Fibroblast of lung (primary cell): ENCODE measurements at regions not wholly inside any gene's neighbourhood (a gene's known extent, or its start where the extent isn't known, plus 50 kb on each side); places are given as distances from the start of the nearest gene placed in this dataset.

Experiments
- DNase-seq, 2 donors: peaks; one replicate each; pipeline versions ENCODE4 v3.0.0 to v3.0.0-alpha.2; 2010; ENCODE audit warnings: low read depth in 2 of 2
- H2AFZ ChIP-seq: 2 replicates; pipeline ENCODE4 v1.5.1; 2012; ENCODE audit warnings: low read length, control low read depth, inconsistent platforms
- H3K27ac ChIP-seq: 2 replicates; pipeline ENCODE4 v1.5.1; 2011; ENCODE audit warnings: low read length, control low read depth; ENCODE audit not compliant: insufficient read depth
- H3K27me3 ChIP-seq: 2 replicates; pipeline ENCODE4 v1.5.1; 2011; ENCODE audit warnings: mild to moderate bottlenecking, low read length; ENCODE audit not compliant: control insufficient read depth, insufficient read depth
- H3K36me3 ChIP-seq: 2 replicates; pipeline ENCODE4 v1.5.1; 2011; ENCODE audit warnings: low read length; ENCODE audit not compliant: control insufficient read depth, insufficient read depth
- H3K4me1 ChIP-seq: 2 replicates; pipeline ENCODE4 v1.5.1; 2011; ENCODE audit warnings: low read length; ENCODE audit not compliant: control insufficient read depth, insufficient read depth; ENCODE audit errors: extremely low read depth
- H3K4me2 ChIP-seq: 2 replicates; pipeline ENCODE4 v1.5.1; 2011; ENCODE audit warnings: low read length, control low read depth; ENCODE audit not compliant: insufficient read depth; ENCODE audit errors: extremely low read depth
- H3K4me3 ChIP-seq, 4 experiments: fragments of 200-600 bp in 1 of 4; sonication (generic) in 1 of 4; replicated peaks in 1 of 4; 2 replicates each; pipeline ENCODE4 v1.5.1; 2011 to 2016; ENCODE audit warnings: low read length in 4 of 4, low read depth in 3 of 4, mild to moderate bottlenecking in 3 of 4, control low read depth in 2 of 4, inconsistent platforms in 1 of 4, mixed read lengths in 1 of 4; ENCODE audit not compliant: insufficient read depth in 1 of 4; ENCODE audit errors: control extremely low read depth in 1 of 4
- H3K79me2 ChIP-seq: 2 replicates; pipeline ENCODE4 v1.5.1; 2012; ENCODE audit warnings: mild to moderate bottlenecking, low read length, inconsistent platforms; ENCODE audit not compliant: control insufficient read depth, insufficient read depth
- H3K9ac ChIP-seq: 2 replicates; pipeline ENCODE4 v1.5.1; 2011; ENCODE audit warnings: mild to moderate bottlenecking, low read length, control low read depth; ENCODE audit not compliant: insufficient read depth
- H3K9me3 ChIP-seq: 2 replicates; pipeline ENCODE4 v1.5.1; 2012; ENCODE audit warnings: low read depth, low read length; ENCODE audit not compliant: control insufficient read depth, insufficient read depth
- H4K20me1 ChIP-seq: 2 replicates; pipeline ENCODE4 v1.5.1; 2011; ENCODE audit warnings: low read length; ENCODE audit not compliant: control insufficient read depth, insufficient read depth; ENCODE audit errors: extremely low read depth
- EZH2 ChIP-seq: IDR thresholded peaks from 2 replicates; pipeline ENCODE4 v1.5.1; 2012; ENCODE audit warnings: low read length, control low read depth, mild to moderate bottlenecking; ENCODE audit errors: missing control alignments
- TF ChIP-seq, protein P1 (sequence below), 2 donors: IDR thresholded peaks in 1 of 2; conservative IDR thresholded peaks in 1 of 2; 1 replicate in 1 of 2; 2 replicates in 1 of 2; pipeline ENCODE4 v1.5.1; 2011 to 2012; ENCODE audit warnings: low read length in 2 of 2, control low read depth in 1 of 2, inconsistent platforms in 1 of 2, low read depth in 1 of 2, mild to moderate bottlenecking in 1 of 2

DNA sequence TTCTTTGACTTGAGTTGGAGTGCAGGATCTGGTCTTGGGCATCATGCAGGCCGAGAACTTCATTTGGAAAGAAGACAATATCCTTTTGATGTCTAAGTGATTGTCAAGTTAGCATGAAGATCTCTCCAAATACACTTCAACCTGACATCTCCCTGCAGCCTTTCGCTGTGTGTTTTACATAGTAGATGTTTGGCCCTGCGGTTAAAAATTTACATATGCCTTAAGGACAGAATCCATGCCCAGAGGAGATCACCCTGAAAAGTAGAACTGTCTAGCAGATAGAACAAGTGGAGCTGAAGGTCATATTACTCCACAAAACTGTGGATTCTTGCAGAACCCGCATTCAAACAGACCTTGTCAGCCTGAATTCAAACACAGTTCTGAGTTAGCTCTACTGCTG lies 409.9 kb downstream of the LPIN1 start:
- no peak overlapping the region for H3K4me2 ChIP-seq
- H3K27ac ChIP-seq = no peak overlapping the region
- H3K9me3 ChIP-seq = no peaks in the 10 kb centered on the region
- no peaks in the 10 kb centered on the region for H4K20me1 ChIP-seq
- H3K27me3 ChIP-seq = no peaks in the 10 kb centered on the region
- DNase-seq = no peak
- H3K4me3 ChIP-seq = no peak overlapping the region
- TF ChIP-seq, protein P1, sequence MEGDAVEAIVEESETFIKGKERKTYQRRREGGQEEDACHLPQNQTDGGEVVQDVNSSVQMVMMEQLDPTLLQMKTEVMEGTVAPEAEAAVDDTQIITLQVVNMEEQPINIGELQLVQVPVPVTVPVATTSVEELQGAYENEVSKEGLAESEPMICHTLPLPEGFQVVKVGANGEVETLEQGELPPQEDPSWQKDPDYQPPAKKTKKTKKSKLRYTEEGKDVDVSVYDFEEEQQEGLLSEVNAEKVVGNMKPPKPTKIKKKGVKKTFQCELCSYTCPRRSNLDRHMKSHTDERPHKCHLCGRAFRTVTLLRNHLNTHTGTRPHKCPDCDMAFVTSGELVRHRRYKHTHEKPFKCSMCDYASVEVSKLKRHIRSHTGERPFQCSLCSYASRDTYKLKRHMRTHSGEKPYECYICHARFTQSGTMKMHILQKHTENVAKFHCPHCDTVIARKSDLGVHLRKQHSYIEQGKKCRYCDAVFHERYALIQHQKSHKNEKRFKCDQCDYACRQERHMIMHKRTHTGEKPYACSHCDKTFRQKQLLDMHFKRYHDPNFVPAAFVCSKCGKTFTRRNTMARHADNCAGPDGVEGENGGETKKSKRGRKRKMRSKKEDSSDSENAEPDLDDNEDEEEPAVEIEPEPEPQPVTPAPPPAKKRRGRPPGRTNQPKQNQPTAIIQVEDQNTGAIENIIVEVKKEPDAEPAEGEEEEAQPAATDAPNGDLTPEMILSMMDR (conservative IDR thresholded peaks at IDR 0.05 in 1 of 2, IDR thresholded peaks at IDR 0.05 in 1 of 2; ENCODE audit: low read depth in 1 of 2, low read length in 2 of 2) = no peak
- TF ChIP-seq EZH2 = no peak
- no peak overlapping the region for H3K9ac ChIP-seq
- no peaks in the 10 kb centered on the region for H3K36me3 ChIP-seq
- H3K79me2 ChIP-seq = no peaks in the 10 kb centered on the region
- H2AFZ ChIP-seq = no peak overlapping the region
- H3K4me1 ChIP-seq = peaks cover 4% of the 10 kb centered on the region

DNA sequence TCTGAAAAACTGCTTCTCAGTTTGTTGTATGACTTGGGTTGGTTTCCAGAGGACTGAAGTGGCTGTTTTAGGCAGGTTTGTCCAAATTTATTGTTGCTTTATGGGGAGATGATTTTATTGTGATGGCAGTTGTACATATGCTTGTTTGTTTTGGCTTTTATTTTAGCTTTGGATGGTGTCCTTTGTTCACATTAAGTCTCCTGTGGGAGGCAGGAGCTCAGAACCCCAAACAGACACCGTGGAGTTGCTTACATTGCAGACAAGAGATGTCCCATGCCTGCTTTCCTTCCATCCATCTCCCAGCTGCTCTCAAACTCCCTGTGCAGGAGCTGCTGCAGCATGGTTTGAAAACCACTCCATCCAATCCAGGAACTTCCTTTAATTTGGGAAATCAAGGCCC lies 414.7 kb downstream of the LPIN1 start:
- H3K27ac ChIP-seq = no peak overlapping the region
- no peaks in the 10 kb centered on the region for H3K36me3 ChIP-seq
- H3K9ac ChIP-seq = no peak overlapping the region
- H3K27me3 ChIP-seq = no peaks in the 10 kb centered on the region
- no peak overlapping the region for H3K4me2 ChIP-seq
- no peak overlapping the region for H3K4me3 ChIP-seq
- H2AFZ ChIP-seq = no peak overlapping the region
- H3K79me2 ChIP-seq = no peaks in the 10 kb centered on the region
- TF ChIP-seq, protein P1 (conservative IDR thresholded peaks at IDR 0.05 in 1 of 2, IDR thresholded peaks at IDR 0.05 in 1 of 2; ENCODE audit: low read depth in 1 of 2, low read length in 2 of 2) = no peak
- TF ChIP-seq EZH2 = no peak
- H3K9me3 ChIP-seq = no peaks in the 10 kb centered on the region
- DNase-seq = no peak
- H3K4me1 ChIP-seq = no peaks in the 10 kb centered on the region
- H4K20me1 ChIP-seq = no peaks in the 10 kb centered on the region

DNA sequence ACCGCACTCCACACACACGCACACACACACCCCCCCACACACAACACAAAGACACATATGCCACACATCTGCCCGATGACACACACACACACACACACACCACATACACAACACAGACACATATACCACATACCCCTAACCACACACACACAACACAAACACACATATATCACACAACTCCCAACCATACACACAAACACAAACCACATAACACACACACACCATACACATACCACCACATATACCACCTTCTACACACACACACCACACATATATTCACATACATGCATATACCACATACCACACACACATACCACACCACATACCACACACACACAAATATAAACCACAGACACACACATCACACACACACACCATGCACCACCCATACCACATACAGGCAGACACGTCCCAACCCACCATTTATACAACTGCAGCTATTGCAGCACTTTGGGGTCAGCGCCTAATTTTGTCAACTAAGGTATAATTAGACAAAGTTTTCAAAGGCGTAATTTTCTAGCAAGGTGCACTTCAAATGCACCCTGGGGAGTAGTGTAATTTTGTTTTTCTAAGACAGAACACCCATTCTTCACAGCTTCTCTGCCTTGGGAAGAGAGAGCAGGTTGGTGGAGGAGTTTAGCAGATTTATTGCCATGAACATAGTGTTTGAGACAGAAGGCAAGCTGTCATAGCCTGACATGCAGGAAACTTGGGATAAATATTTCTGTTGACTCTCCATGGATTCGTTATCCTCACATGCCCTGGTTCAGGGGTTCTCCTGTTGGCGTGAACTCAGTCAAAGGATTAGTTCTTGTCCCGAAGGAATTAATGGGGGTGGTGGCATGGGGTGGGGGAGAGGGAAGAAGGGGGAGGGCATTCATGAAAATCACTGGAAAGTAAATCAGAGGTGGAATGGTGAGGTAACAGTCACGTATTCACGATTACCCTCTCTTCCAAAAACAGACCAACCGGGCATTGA lies 416.1 kb downstream of the LPIN1 start:
- Histone ChIP-seq H2AFZ (no peak overlapping the region), H4K20me1 (no peaks in the 10 kb centered on the region), H3K4me1 (no peaks in the 10 kb centered on the region), H3K36me3 (no peaks in the 10 kb centered on the region), H3K9me3 (no peaks in the 10 kb centered on the region), H3K4me3 (no peak overlapping the region), H3K79me2 (no peaks in the 10 kb centered on the region), H3K9ac (no peak overlapping the region), H3K27me3 (no peaks in the 10 kb centered on the region), H3K27ac (no peak overlapping the region), H3K4me2 (no peak overlapping the region)
- no peak for TF ChIP-seq EZH2
- TF ChIP-seq, protein P1 (conservative IDR thresholded peaks at IDR 0.05 in 1 of 2, IDR thresholded peaks at IDR 0.05 in 1 of 2; ENCODE audit: low read depth in 1 of 2, low read length in 2 of 2) = no peak
- DNase-seq = no peak
